Activated naive CD8-positive, alpha-beta T cell (primary cell): ENCODE measurements at regions not wholly inside any gene's neighbourhood (a gene's known extent, or its start where the extent isn't known, plus 50 kb on each side); places are given as distances from the start of the nearest gene placed in this dataset.

Experiments
- H3K27ac Mint-ChIP-seq: one replicate; pipeline ENCODE4 v1.8.0; 2021; ENCODE audit warnings: mixed read lengths
- H3K27me3 Mint-ChIP-seq: one replicate; pipeline ENCODE4 v1.8.0; 2021; ENCODE audit warnings: mixed read lengths
- H3K36me3 Mint-ChIP-seq: one replicate; pipeline ENCODE4 v1.8.0; 2021; ENCODE audit warnings: mixed read lengths
- H3K4me1 Mint-ChIP-seq: one replicate; pipeline ENCODE4 v1.8.0; 2021; ENCODE audit warnings: low read depth, mixed read lengths
- H3K4me3 Mint-ChIP-seq: one replicate; pipeline ENCODE4 v1.8.0; 2021; ENCODE audit warnings: mild to moderate bottlenecking, mixed read lengths
- H3K9me3 Mint-ChIP-seq: one replicate; pipeline ENCODE4 v1.8.0; 2021; ENCODE audit warnings: low read depth, mixed read lengths

DNA sequence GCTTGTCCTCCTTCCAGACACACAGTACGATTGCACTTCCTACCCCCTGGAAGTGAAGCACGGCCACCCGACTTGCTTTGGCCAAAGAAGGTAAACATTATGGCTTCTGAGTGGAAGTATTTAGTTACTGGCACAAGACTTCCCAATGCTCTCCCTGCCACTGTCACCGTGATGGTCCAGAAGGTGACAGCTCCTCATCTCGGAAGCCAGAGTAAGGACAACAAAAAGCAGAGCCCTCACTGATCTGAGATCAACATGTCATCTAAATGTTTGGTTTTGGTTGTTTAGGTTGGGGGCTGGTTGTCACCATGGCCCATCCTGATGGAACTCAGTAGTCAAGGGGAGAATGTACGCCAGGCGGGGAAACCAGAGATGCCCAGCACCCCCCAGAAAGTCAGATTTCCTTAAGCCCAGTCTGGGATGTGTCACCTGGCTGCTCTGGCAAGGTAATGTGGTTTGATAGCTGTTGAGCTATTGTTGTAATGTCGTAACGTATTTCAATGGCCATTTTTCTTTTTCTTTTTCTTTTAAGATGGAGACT lies 170.1 kb upstream of the ZNF536 start:
- peaks cover 11% of the 10 kb centered on the region for H3K9me3 Mint-ChIP-seq
- no peak overlapping the region for H3K27ac Mint-ChIP-seq
- no peaks in the 10 kb centered on the region for H3K4me1 Mint-ChIP-seq
- no peak overlapping the region for H3K4me3 Mint-ChIP-seq
- no peaks in the 10 kb centered on the region for H3K36me3 Mint-ChIP-seq
- H3K27me3 Mint-ChIP-seq = no peaks in the 10 kb centered on the region

DNA sequence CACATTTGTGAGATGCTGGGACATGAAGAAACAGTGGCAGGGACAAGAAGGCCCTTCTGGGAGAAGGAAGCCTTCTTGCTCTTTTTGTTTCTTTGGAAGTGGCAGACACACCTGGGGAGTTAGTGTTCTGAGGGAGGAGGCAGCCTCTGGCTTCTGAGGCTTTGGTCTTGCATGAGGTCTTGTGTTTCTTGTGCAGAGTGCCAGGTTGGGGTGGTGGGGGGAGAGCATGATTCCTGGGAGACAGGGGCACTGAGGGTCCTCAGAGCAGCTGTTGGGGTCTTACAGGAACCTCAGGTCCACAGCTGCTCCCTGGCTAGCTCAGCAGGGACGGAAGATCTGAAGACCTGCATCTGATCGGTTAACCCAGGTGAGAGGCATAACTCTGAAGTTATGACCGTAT lies 167.5 kb upstream of the ZNF536 start:
- no peaks in the 10 kb centered on the region for H3K36me3 Mint-ChIP-seq
- peaks cover 3% of the 10 kb centered on the region for H3K27me3 Mint-ChIP-seq
- H3K27ac Mint-ChIP-seq = no peak overlapping the region
- H3K9me3 Mint-ChIP-seq = no peaks in the 10 kb centered on the region
- no peaks in the 10 kb centered on the region for H3K4me1 Mint-ChIP-seq
- H3K4me3 Mint-ChIP-seq = no peak overlapping the region

DNA sequence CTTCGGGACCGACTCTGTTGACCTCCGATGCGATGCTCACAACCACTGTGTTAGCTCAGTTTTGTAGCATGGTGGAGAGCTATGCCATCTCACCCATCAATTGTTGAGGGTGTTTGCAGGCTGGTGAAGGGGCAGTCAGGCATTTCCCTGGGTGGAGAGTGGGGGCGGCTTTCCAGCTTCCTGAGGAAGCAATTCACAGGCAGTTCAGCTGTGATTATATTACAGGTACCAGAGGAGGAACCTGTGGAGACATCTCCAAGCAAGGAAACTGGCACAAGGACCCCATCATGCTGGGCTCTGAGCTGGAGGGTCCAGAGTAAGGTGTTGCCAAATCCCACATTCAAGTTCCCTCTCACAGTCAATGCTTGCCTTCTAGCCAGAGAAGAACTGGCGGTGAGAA lies 166.0 kb upstream of the ZNF536 start:
- Mint-ChIP-seq H3K27me3 (peaks cover 5% of the 10 kb centered on the region), H3K4me1 (no peaks in the 10 kb centered on the region), H3K36me3 (no peaks in the 10 kb centered on the region), H3K27ac (no peak overlapping the region), H3K9me3 (no peaks in the 10 kb centered on the region), H3K4me3 (no peak overlapping the region)

DNA sequence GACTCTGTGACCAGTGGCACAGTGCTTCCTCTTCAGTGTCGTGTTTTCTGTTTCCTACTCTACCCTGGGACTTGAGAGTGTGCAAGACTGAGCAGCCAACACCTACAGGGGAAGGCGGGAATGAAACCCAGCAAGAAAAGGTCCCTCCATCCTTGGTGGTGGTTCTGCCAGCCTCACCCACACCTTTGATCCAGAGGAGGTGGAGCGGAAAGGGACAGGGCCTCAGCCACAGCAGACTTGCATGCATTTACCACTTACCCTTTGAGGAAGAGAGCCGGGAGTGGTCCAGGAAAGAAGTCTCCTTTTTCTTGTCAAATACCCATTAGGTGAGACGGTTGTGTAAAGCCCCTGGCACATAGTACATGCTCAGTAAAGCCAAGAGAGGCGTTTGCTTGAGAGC lies 164.8 kb upstream of the ZNF536 start:
- H3K4me3 Mint-ChIP-seq = no peak overlapping the region

DNA sequence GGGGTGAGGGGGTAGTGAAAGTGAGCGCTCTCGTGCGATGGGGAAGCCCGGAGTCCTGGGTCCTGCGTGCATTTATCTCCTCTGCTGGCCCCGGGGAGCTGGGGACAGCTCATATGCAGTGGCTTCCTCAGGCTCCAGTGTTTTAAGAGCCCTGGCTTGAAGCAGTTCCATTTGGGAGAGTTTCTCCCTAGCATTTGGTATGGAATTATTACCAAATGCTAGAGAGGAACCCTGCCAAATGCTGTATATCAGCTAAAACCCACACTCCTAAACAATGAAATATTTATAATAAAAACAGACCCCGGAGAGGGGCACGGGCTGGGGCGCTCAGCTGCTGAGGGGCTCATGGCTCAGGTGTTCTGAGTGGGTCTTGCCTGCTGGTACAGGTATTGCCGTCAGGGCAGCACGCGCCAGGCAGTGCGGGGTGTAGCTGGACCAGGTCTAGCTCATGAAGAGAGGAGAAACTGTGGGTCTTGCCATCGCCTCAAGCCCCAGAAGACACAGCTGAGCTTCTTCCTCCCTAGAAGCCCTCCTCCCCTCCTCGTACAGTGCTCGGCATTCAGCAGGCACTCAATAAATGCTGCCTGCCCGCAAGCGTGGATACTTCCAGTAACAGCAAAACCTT lies 163.6 kb upstream of the ZNF536 start:
- Mint-ChIP-seq H3K9me3 (no peaks in the 10 kb centered on the region), H3K27me3 (peaks cover 10% of the 10 kb centered on the region), H3K4me1 (no peaks in the 10 kb centered on the region), H3K36me3 (no peaks in the 10 kb centered on the region), H3K27ac (no peak overlapping the region), H3K4me3 (no peak overlapping the region)

More for the DNA sequence above, 164.8 kb upstream of the ZNF536 start:
- Mint-ChIP-seq H3K9me3 (no peaks in the 10 kb centered on the region), H3K27me3 (peaks cover 5% of the 10 kb centered on the region), H3K4me1 (no peaks in the 10 kb centered on the region), H3K36me3 (no peaks in the 10 kb centered on the region), H3K27ac (no peak overlapping the region)

DNA sequence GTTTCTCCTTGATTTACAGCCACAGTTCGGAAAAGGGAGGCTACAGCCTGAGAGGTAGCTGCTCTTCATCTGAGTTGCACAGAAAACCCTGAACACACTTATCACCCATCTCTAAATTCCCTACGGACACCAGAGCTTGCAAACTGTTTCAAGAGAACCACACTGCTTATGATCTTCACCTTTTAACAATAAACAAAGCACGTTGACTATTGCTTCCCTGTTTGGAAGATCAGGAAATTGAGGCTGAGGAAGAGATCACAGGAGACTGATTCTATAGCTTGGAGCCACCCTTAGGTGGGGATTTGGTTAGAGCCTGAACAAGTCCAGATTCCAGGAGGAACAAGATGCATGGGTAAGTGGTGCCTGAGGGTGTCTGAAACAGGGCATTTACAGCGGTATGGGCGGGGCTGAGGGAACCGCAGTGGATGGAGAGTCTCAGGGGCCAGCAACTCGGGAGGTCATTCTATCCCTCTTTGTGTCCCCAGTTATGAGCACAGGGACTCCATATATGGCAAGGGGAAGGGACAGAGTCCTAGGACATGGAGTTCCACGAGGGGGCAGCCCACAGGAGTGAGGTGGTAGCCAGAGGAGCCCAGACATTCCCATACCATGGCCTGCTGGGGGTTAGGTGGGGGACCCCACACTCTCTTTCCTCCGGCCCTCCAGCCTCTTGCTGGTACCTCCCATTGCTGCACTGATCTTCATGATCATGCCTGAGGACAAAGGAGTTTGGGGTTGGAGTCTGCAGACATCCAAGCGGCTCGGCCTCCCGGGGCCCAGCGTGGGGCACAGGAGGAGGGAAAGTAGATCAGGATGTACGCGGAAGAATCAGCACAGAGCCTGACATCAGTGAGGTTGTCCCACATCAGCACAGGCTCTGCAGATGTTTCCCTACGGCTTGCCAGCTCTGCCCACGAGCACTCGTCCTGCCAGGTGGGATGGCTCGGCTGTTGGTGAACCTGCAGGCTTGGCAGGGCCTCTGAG lies 162.3 kb upstream of the ZNF536 start:
- Mint-ChIP-seq H3K9me3 (no peaks in the 10 kb centered on the region), H3K27me3 (peaks cover 10% of the 10 kb centered on the region), H3K36me3 (no peaks in the 10 kb centered on the region), H3K27ac (no peak overlapping the region), H3K4me1 (peaks cover 4% of the 10 kb centered on the region), H3K4me3 (no peak overlapping the region)

DNA sequence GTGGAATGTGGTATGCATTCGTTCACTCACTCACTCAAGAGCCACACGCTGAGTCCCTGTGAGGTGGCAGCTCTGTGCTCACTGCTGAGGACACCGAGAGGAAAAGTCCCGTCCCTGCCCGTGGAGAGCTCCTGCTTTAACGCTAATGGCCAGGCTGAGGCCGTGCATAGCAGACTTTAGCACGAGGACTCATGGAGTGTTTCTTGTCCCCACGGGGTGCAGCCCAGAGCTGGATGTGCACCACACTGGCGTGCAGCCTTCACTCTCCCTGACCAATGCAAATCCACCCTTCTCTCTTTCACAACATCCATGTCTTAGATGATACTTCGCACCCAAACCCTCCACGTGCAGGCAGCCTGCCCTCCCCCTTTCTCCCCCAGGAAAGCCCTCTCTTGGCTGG lies 159.6 kb upstream of the ZNF536 start:
- Mint-ChIP-seq H3K36me3 (no peaks in the 10 kb centered on the region), H3K9me3 (no peaks in the 10 kb centered on the region), H3K27ac (no peak overlapping the region), H3K4me3 (no peak overlapping the region), H3K27me3 (peaks cover 11% of the 10 kb centered on the region), H3K4me1 (peaks cover 5% of the 10 kb centered on the region)

DNA sequence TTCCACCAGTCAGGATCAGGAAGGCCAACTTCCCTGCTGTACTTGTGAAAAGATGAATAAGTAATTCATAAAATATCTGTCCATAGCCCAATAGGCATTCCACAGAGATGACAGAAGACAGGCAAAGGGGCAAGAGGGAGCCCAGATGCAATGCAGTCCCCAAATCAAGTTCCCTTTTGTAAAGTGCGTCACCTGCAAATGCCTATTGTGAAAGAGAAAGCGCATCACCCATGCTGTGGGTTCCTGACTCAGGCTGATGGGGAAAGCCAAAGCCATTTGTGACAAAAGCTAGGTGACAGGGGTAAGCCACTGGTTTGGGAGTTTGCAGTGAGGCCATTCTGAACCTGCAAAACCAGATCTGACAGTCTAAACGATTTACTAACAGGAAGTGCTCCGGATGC lies 157.5 kb upstream of the ZNF536 start:
- no peak overlapping the region for H3K27ac Mint-ChIP-seq

DNA sequence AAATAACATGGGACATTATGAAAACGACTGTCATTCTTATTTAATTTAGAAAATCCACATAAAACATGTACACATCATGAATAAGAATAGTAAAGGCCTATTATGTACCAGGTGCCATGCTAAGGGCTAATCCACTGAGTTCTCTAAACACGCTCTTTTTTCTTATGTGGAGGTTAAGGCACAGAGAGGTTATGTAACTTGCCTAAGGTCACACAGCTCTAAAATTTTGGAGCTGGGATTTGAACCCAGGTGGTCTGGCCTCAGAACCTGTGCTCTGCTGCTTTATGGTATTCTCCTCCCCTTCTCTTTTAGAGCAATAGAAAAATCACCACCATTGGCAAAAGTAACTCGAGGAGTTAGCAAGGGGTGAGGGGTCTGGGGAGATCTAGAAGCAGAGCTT lies 156.9 kb upstream of the ZNF536 start:
- H3K27me3 Mint-ChIP-seq = peaks cover 12% of the 10 kb centered on the region
- peaks cover 5% of the 10 kb centered on the region for H3K4me1 Mint-ChIP-seq
- H3K36me3 Mint-ChIP-seq = no peaks in the 10 kb centered on the region
- no peak overlapping the region for H3K27ac Mint-ChIP-seq
- H3K9me3 Mint-ChIP-seq = no peaks in the 10 kb centered on the region
- no peak overlapping the region for H3K4me3 Mint-ChIP-seq

More for the DNA sequence above, 157.5 kb upstream of the ZNF536 start:
- no peaks in the 10 kb centered on the region for H3K9me3 Mint-ChIP-seq
- H3K4me1 Mint-ChIP-seq = peaks cover 5% of the 10 kb centered on the region
- peaks cover 14% of the 10 kb centered on the region for H3K27me3 Mint-ChIP-seq
- no peaks in the 10 kb centered on the region for H3K36me3 Mint-ChIP-seq
- no peak overlapping the region for H3K4me3 Mint-ChIP-seq

DNA sequence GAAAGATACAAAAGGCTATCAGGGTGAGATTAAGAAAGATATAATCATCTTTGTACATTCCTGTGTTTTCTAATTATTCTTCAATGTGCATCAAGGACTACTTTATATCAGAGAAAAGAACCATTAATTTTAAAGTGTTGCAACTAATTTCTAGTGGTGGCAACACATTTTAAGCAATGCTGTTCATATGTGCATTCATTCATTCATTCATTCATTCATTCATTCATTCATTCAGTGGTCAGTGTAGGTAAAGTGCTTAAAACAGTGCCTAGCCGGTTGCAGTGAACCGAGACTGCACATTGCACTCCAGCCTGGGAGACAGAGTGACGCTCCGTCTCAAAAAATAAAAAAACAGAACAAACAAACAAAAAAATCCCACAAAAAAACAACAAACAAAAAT lies 155.7 kb upstream of the ZNF536 start:
- Mint-ChIP-seq H3K4me1 (peaks cover 5% of the 10 kb centered on the region), H3K27ac (no peak overlapping the region), H3K27me3 (peaks cover 17% of the 10 kb centered on the region), H3K9me3 (no peaks in the 10 kb centered on the region), H3K36me3 (no peaks in the 10 kb centered on the region), H3K4me3 (no peak overlapping the region)

DNA sequence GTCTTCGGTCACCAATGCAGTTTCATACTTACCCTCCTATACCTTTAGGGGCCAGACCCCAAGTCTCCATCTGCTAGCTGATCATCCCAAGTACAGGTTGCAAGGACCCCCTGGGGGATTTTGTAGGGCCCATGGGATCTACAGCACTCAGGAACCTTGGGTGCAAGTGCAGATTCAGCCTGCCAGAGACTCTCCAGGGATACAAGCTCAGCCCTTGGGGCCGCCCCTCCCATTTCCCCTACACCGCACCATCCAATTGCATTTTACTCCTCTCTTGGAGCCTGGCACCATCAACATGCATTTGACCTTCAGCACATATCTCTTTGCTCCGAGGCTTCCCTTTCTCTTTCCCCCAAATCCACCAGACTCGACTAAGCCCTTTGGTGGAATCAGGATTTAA lies 154.7 kb upstream of the ZNF536 start:
- no peak overlapping the region for H3K27ac Mint-ChIP-seq
- H3K4me1 Mint-ChIP-seq = peaks cover 5% of the 10 kb centered on the region
- peaks cover 24% of the 10 kb centered on the region for H3K27me3 Mint-ChIP-seq
- H3K4me3 Mint-ChIP-seq = no peak overlapping the region
- no peaks in the 10 kb centered on the region for H3K9me3 Mint-ChIP-seq
- no peaks in the 10 kb centered on the region for H3K36me3 Mint-ChIP-seq

DNA sequence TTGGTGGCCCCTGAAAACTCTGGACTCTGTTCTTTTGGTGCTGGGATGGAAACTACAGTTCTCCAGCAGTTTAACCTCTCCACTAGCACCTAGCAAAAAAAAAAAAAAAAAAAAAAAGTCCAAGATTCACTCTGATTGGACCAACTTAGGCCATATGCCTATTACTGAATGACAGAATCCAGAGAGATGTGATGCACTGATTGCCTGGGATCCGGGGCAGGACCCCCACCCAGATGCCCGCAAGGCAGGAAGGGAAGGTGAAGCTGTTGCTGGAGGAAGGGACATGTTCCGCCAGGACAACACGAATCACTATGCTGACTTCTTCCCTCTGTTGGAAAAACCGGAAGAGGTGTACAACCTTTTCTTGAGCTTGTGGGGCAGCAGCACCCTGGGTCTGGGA lies 152.5 kb upstream of the ZNF536 start:
- Mint-ChIP-seq H3K27ac (no peak overlapping the region), H3K4me1 (peaks cover 18% of the 10 kb centered on the region), H3K9me3 (no peaks in the 10 kb centered on the region), H3K4me3 (no peak overlapping the region), H3K36me3 (no peaks in the 10 kb centered on the region), H3K27me3 (peaks cover 33% of the 10 kb centered on the region)

DNA sequence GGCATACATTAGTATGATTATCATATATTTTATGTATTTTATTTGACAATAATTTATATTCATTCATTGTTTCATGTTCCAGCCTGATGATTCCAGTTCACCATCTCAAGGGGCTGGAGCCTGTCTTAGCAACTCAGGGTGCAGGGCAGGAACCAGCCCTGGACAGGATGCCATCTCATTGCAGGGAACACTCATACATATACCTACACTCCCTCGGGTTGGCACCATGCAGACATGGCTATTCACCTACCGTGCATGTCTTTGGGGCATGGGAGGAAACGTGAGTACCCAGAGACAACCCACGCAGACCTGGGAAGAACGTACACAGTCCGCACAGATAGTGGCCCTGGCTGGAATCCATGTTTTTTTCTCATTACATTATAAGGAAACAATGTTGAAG lies 151.0 kb upstream of the ZNF536 start:
- Mint-ChIP-seq H3K9me3 (no peaks in the 10 kb centered on the region), H3K4me3 (no peak overlapping the region), H3K36me3 (no peaks in the 10 kb centered on the region), H3K27me3 (peaks cover 38% of the 10 kb centered on the region), H3K27ac (no peak overlapping the region), H3K4me1 (peaks cover 22% of the 10 kb centered on the region)

DNA sequence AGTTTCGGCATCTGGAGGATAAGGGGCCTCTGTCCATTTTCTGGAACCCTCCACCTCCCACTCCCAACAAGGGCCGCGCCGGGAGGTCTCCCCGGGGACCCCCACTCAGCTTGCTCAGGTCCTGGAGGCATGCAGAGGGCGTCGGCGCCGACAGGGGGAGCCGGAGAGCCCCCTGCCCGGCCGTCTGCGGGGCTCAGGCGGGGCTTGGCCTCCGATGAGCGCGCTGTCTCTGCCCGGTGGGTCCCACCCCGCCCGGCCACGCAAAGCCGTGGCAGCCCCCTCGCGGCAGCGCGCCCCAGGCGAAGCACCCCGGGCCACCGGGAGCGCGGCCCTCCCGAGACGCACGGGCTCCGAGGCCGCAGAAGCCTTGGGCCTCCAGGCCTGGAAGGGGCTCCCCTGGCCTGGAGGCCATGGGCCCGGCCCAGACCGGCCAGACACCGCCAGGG lies 149.7 kb upstream of the ZNF536 start:
- Mint-ChIP-seq H3K9me3 (no peaks in the 10 kb centered on the region), H3K27ac (no peak overlapping the region), H3K4me3 (no peak overlapping the region), H3K4me1 (peaks cover 32% of the 10 kb centered on the region), H3K27me3 (peaks cover 45% of the 10 kb centered on the region), H3K36me3 (no peaks in the 10 kb centered on the region)
